Vagina (tissue), 2 donors: ENCODE measurements at regions not wholly inside any gene's neighbourhood (a gene's known extent, or its start where the extent isn't known, plus 50 kb on each side); places are given as distances from the start of the nearest gene placed in this dataset.
A peak's percentile ranks its signal among the peaks of the same experiment; 100 is the strongest.
"Not testable (repeated sequence)": the region's sequence is repeated elsewhere in the genome, so short reads cannot be mapped to it uniquely, and the experiment has no call there.

ENCODE experiments used
- DNase-seq, 2 donors: peaks; one replicate each; pipeline ENCODE4 v3.0.0-alpha.2; 2017; ENCODE audit errors: extremely low spot score in 2 of 2
- H3K27ac ChIP-seq: fragments of 200-600 bp; sonication (generic); one replicate; pipeline ENCODE4 v1.5.1; 2019
- H3K27me3 ChIP-seq: fragments of 200-600 bp; sonication (generic); one replicate; pipeline ENCODE4 v1.5.1; 2019
- H3K36me3 ChIP-seq, 2 donors: fragments of 200-600 bp; sonication (generic); one replicate each; pipeline ENCODE4 v1.5.1; 2017 to 2019
- H3K4me1 ChIP-seq: fragments of 200-600 bp; sonication (generic); one replicate; pipeline ENCODE4 v1.5.1; 2019
- H3K4me3 ChIP-seq, 2 donors: fragments of 200-600 bp; sonication (generic); 1 replicate in 1 of 2; 2 replicates in 1 of 2; pipeline ENCODE4 v1.5.1; 2016 to 2019
- H3K9me3 ChIP-seq: fragments of 200-600 bp; sonication (generic); one replicate; pipeline ENCODE4 v1.5.1; 2019
- CTCF ChIP-seq, 3 experiments: fragments of 450-650 bp in 2 of 3; fragments of 200-600 bp in 1 of 3; sonication (generic) in 1 of 3; IDR thresholded peaks; one replicate each; pipeline ENCODE4 v1.5.1; 2017 to 2019; ENCODE audit warnings: antibody characterized with exemption in 3 of 3, mild to moderate bottlenecking in 2 of 3, moderate library complexity in 2 of 3
- POLR2A ChIP-seq, 2 donors: fragments of 450-650 bp; IDR thresholded peaks; one replicate each; pipeline ENCODE4 v1.6.1; 2017; ENCODE audit warnings: antibody characterized with exemption in 2 of 2, mild to moderate bottlenecking in 2 of 2, moderate library complexity in 2 of 2
- POLR2AphosphoS5 ChIP-seq, 2 donors: sonication (generic); formaldehyde crosslinking; IDR thresholded peaks; one replicate each; pipeline ENCODE4 v1.9.0; 2017; ENCODE audit warnings: antibody characterized with exemption in 2 of 2, mild to moderate bottlenecking in 2 of 2, low read depth in 1 of 2; ENCODE audit not compliant: insufficient read depth in 1 of 2
- intact Hi-C: fragments of 100-400 bp; cut with DNase I; formaldehyde crosslinking; loops from one replicate; pipeline ENCODE4 v1.15.1; 2023

DNA sequence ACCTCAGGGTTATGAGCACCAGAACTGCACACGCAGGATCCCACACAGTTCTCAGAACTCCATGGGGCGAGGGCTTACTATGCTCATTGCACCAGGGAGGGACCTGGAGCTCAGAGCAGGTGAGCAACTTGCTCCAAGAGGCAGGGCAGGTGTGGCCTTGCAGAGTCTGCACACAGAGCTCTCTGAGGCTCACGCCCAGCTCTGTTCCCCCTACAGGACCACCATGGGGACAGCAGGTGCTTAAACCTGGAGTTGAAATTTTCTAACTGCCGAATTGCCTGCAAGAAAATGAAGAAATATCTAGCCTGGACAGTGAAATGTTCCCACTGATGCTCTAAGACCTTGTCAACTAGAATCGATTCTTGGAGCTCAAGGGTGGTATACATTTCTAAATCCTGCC, 49.9 kb upstream of the MSMB start:
- H3K27ac ChIP-seq, H3K4me3 ChIP-seq, H3K4me1 ChIP-seq, H3K9me3 ChIP-seq, H3K27me3 ChIP-seq, intact Hi-C loops, H3K36me3 ChIP-seq: not testable (repeated sequence)
- peak in 1 of 2 donors; percentile 22 for DNase-seq

- Histone ChIP-seq H3K27ac (no peak overlapping the region), H3K27me3 (no peaks in the 10 kb centered on the region), H3K4me1 (no peaks in the 10 kb centered on the region), H3K36me3 (no peaks in the 10 kb centered on the region), H3K9me3 (no peaks in the 10 kb centered on the region), H3K4me3 (no peak overlapping the region)
- peak; percentile 52 to 82 for DNase-seq
- TF ChIP-seq POLR2AphosphoS5 (IDR thresholded peaks at IDR 0.05; ENCODE audit: insufficient read depth in 1 of 2, low read depth in 1 of 2) (no peak), POLR2A (IDR thresholded peaks at IDR 0.05) (no peak), CTCF (IDR thresholded peaks at IDR 0.05) (no peak)
- intact Hi-C loops = no loop called here
Observed at GRCh38 chr10:46096446-46096845, 50.4 kb upstream of the MSMB start.

DNA sequence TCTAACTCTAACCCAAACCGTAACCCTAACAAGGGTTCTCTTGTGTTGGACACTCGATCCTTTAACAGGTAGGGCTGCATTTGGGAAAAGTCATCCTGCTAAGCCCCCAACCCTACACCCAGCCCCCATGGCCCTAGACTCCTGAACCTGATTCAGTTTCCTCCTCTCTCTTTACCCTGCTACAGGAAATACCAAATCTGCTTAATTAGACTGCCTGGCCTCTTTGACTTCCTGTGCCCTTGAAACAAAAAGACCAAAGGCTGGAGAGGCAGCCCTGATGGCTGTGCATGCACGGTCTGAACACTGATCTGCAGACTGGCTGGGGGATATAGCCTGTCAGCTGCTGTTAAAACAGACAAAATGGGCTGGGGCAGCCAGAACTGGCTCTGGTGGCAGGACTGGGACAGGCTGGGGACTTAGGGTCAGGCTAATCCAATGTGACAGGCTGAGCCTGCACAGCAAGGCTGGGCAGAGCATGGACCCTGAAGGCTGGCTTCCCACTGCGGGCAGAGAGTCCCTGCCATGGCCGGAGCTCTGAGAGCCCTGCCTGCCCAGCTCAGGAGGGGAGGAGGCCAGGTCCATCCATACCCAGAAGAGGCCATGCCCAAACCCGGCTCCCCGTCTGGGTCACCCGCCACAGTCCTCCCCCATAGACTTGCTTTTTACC, 51.0 kb upstream of the MSMB start:
- Histone ChIP-seq H3K4me3 (no peak overlapping the region), H3K27me3 (no peaks in the 10 kb centered on the region), H3K9me3 (no peaks in the 10 kb centered on the region), H3K4me1 (no peaks in the 10 kb centered on the region), H3K36me3 (no peaks in the 10 kb centered on the region), H3K27ac (no peak overlapping the region)
- no peak for TF ChIP-seq POLR2A (IDR thresholded peaks at IDR 0.05)
- no peak for TF ChIP-seq POLR2AphosphoS5 (IDR thresholded peaks at IDR 0.05; ENCODE audit: insufficient read depth in 1 of 2, low read depth in 1 of 2)
- intact Hi-C loops = no loop called here
- peak; percentile 42 to 67 for DNase-seq

DNA sequence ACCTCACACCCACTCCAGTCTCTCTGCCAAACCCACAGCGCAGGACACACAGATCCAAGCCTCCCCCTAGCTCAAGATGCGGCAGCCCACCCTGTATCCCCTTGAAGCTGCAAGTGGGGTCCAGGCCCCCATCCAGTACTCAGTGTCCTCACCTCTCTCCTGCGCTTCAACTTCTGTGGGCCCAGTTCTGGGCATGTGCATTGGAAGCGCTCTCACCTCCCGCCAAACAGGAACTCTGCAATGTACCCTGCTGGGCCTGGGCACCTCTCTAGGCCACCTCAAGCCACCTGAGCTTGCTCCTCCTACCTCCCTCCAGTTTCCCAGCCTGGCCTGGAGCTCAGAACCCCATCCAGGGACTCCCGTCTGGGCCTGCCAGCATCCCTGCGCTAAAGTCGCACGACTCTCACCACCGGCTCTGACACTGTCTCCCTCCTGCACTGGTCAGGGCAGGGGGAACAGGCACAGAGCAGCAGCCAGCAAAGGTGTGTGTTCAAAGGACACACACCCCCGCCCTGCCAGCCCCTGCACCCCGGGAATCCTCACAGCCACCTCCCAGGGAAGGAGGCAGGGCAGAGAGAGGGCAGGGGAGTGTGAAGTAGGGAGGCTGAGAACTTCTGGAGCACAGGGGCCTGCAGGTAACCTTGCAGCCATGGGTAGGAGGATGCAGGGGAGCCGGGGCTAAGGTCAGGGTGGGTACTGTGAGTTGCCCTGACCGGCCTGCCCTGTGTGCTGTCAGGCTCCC, 51.7 kb upstream of the MSMB start:
- peak; percentile 64 to 93 for DNase-seq
- H3K36me3 ChIP-seq = no peaks in the 10 kb centered on the region
- TF ChIP-seq POLR2AphosphoS5 (IDR thresholded peaks at IDR 0.05; ENCODE audit: insufficient read depth in 1 of 2, low read depth in 1 of 2) = no peak
- TF ChIP-seq POLR2A (IDR thresholded peaks at IDR 0.05) = no peak
- no peak for TF ChIP-seq CTCF (IDR thresholded peaks at IDR 0.05)
- intact Hi-C loops = no loop called here
- H3K27ac ChIP-seq = no peak overlapping the region
- H3K27me3 ChIP-seq = no peaks in the 10 kb centered on the region
- no peaks in the 10 kb centered on the region for H3K9me3 ChIP-seq
- H3K4me1 ChIP-seq = no peaks in the 10 kb centered on the region
- no peak overlapping the region for H3K4me3 ChIP-seq

DNA sequence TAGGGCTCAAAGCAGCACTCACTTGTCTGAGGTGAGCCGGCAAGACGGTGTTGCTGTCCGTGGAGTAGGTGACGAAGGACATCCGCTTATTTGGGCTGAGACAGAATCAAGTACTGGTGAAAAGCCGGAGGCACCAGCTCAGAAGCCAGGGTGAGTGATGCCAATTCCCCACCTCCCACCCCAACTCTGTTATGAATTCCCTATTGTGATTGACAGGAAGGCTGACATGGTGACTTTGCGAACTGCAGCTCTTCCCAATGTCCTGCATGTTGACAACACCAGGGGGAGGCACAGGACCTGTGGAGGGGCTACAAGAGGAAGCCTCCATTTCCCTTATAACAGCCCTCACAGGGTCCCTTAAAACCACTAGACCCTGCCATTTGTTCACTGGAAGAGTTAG, 52.3 kb upstream of the MSMB start:
- no peaks in the 10 kb centered on the region for H3K27me3 ChIP-seq

GRCh38 chr10:46098925-46099324, 52.9 kb upstream of the MSMB start:
- H3K4me3 ChIP-seq, H3K36me3 ChIP-seq, H3K4me1 ChIP-seq, H3K27ac ChIP-seq, H3K27me3 ChIP-seq, H3K9me3 ChIP-seq, intact Hi-C loops: not testable (repeated sequence)
- DNase-seq = peak in 1 of 2 donors; percentile 62

More for the DNA sequence above, 52.3 kb upstream of the MSMB start:
- intact Hi-C loops = no loop called here
- Histone ChIP-seq H3K4me1 (no peaks in the 10 kb centered on the region), H3K27ac (no peak overlapping the region), H3K9me3 (no peaks in the 10 kb centered on the region), H3K4me3 (no peak overlapping the region), H3K36me3 (no peaks in the 10 kb centered on the region)
- TF ChIP-seq POLR2AphosphoS5 (IDR thresholded peaks at IDR 0.05; ENCODE audit: insufficient read depth in 1 of 2, low read depth in 1 of 2) (no peak), POLR2A (IDR thresholded peaks at IDR 0.05) (no peak), CTCF (IDR thresholded peaks at IDR 0.05) (no peak)
- DNase-seq = peak; percentile 37 to 71
